Spleen (tissue), 11 donors: ENCODE measurements at regions not wholly inside any gene's neighbourhood (a gene's known extent, or its start where the extent isn't known, plus 50 kb on each side); places are given as distances from the start of the nearest gene placed in this dataset.

ENCODE experiments used
- DNase-seq: peaks from one replicate; pipeline ENCODE4 v3.0.0-alpha.2; 2020
- H3K27ac ChIP-seq, 8 donors: fragments of 200-600 bp; sonication (generic) in 7 of 8; 1 replicate in 4 of 8; 2 replicates in 4 of 8; pipeline versions ENCODE4 v1.5.0 to v1.8.0; 2016 to 2021; ENCODE audit warnings: inconsistent platforms in 4 of 8, mild to moderate bottlenecking in 4 of 8, moderate library complexity in 1 of 8
- H3K27me3 ChIP-seq, 7 donors: fragments of 200-600 bp; sonication (generic) in 6 of 7; replicated peaks in 1 of 7; 1 replicate in 4 of 7; 2 replicates in 3 of 7; pipeline versions ENCODE4 v1.5.0 to v1.8.0; 2016 to 2021; ENCODE audit warnings: inconsistent platforms in 3 of 7, mild to moderate bottlenecking in 1 of 7
- H3K36me3 ChIP-seq, 6 donors: fragments of 200-600 bp; sonication (generic) in 5 of 6; 1 replicate in 4 of 6; 2 replicates in 2 of 6; pipeline versions ENCODE4 v1.5.0 to v1.8.0; 2016 to 2021; ENCODE audit warnings: inconsistent platforms in 2 of 6
- H3K4me1 ChIP-seq, 6 donors: fragments of 200-600 bp; sonication (generic) in 5 of 6; 1 replicate in 3 of 6; 2 replicates in 3 of 6; pipeline versions ENCODE4 v1.5.0 to v1.8.0; 2016 to 2021; ENCODE audit warnings: inconsistent platforms in 3 of 6
- H3K4me3 ChIP-seq, 8 donors: fragments of 200-600 bp; sonication (generic) in 7 of 8; 1 replicate in 4 of 8; 2 replicates in 4 of 8; pipeline versions ENCODE4 v1.5.0 to v1.8.0; 2016 to 2021; ENCODE audit warnings: inconsistent platforms in 4 of 8, mild to moderate bottlenecking in 4 of 8, moderate library complexity in 2 of 8
- H3K9me3 ChIP-seq, 8 donors: fragments of 200-600 bp; sonication (generic) in 7 of 8; 1 replicate in 4 of 8; 2 replicates in 4 of 8; pipeline versions ENCODE4 v1.5.0 to v1.8.0; 2016 to 2021; ENCODE audit warnings: inconsistent platforms in 4 of 8
- POLR2A ChIP-seq, 3 donors: fragments of 450-650 bp; IDR thresholded peaks; one replicate each; pipeline ENCODE4 v1.5.1; 2017; ENCODE audit warnings: antibody characterized with exemption in 3 of 3, mild to moderate bottlenecking in 1 of 3
- POLR2AphosphoS5 ChIP-seq, 3 donors: sonication (generic); formaldehyde crosslinking; IDR thresholded peaks; one replicate each; pipeline ENCODE4 v1.5.1; 2017; ENCODE audit warnings: antibody characterized with exemption in 3 of 3
- WGBS, 5 donors: extraction: QIAGEN DNeasy Blood & Tissue Kit in 3 of 5; methylation state at CpG; one replicate each; pipeline versions ENCODE4 v1.1.5 to v1.1.7; 2013 to 2018; 5-methylcytosine and 5-hydroxymethylcytosine counted together
- intact Hi-C: fragments of 100-400 bp; cut with DNase I; formaldehyde crosslinking; loops from one replicate; pipeline ENCODE4 v1.15.0; 2023; ENCODE audit warnings: low total_unique reads
- TF ChIP-seq, protein P1 (sequence below), 11 experiments: fragments of 200-600 bp in 7 of 11; fragments of 450-650 bp in 4 of 11; sonication (generic) in 4 of 11; IDR thresholded peaks in 8 of 11; conservative IDR thresholded peaks in 3 of 11; 1 replicate in 7 of 11; 2 replicates in 4 of 11; pipeline versions ENCODE4 v1.4.0 to v1.8.0; 2016 to 2021; ENCODE audit warnings: antibody characterized with exemption in 11 of 11, inconsistent platforms in 4 of 11, mild to moderate bottlenecking in 1 of 11
- donor health status: healthy with polysubstance abuse.
- donor health status: DM: no; HTN: no; CAD: no; lungs with moderate emphysema.
- donor health status: DM: no; HTN: no; CAD: no.
- donor health status: Bipolar disorder and iron deficiency.
- donor health status: healthy.
- donor health status: DM: no; HTN: no; CAD: no.
- donor health status: DM: yes; HTN: yes; CAD: no.

DNA sequence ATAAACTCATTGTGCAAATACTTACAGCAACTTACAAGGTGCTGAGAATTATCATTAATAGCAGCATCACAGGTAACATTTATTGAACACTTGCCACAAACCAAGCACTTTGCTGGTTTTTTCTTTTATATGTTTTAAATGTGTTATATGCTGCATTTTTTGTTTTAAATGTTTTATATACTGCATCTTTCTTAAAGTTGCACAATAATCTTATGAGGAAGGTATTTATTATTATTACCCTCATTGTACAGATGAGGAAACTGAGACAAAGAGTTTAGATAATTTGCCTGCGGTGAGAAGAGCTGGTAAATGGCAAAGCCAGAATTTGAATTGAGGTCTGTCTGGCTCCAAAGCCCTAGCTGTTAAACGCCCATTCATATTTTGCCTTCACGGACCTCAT lies 52.2 kb upstream of the RIOK3 start:
- 79 to 96% (median 83%) methylated on average over 3 of the region's 3 CpGs for WGBS, 5 donors
- DNase-seq: no peak
- Histone ChIP-seq H3K9me3 (no peaks in the 10 kb centered on the region), H3K36me3 (peaks cover 0 to 14% (median 0%) of the 10 kb centered on the region in 6 donors), H3K4me3 (no peak overlapping the region), H3K27ac (peak overlapping the region in 7 of 8 donors; percentile 12 to 81 (median 62)), H3K4me1 (peaks cover 0 to 17% (median 10%) of the 10 kb centered on the region in 6 donors), H3K27me3 (no peaks in the 10 kb centered on the region)
- intact Hi-C loops: no loop called here
- no peak for TF ChIP-seq POLR2A (IDR thresholded peaks at IDR 0.05)
- TF ChIP-seq, protein P1, sequence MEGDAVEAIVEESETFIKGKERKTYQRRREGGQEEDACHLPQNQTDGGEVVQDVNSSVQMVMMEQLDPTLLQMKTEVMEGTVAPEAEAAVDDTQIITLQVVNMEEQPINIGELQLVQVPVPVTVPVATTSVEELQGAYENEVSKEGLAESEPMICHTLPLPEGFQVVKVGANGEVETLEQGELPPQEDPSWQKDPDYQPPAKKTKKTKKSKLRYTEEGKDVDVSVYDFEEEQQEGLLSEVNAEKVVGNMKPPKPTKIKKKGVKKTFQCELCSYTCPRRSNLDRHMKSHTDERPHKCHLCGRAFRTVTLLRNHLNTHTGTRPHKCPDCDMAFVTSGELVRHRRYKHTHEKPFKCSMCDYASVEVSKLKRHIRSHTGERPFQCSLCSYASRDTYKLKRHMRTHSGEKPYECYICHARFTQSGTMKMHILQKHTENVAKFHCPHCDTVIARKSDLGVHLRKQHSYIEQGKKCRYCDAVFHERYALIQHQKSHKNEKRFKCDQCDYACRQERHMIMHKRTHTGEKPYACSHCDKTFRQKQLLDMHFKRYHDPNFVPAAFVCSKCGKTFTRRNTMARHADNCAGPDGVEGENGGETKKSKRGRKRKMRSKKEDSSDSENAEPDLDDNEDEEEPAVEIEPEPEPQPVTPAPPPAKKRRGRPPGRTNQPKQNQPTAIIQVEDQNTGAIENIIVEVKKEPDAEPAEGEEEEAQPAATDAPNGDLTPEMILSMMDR (IDR thresholded peaks at IDR 0.05 in 8 of 11, conservative IDR thresholded peaks at IDR 0.05 in 3 of 11): no peak
- TF ChIP-seq POLR2AphosphoS5 (IDR thresholded peaks at IDR 0.05): no peak

DNA sequence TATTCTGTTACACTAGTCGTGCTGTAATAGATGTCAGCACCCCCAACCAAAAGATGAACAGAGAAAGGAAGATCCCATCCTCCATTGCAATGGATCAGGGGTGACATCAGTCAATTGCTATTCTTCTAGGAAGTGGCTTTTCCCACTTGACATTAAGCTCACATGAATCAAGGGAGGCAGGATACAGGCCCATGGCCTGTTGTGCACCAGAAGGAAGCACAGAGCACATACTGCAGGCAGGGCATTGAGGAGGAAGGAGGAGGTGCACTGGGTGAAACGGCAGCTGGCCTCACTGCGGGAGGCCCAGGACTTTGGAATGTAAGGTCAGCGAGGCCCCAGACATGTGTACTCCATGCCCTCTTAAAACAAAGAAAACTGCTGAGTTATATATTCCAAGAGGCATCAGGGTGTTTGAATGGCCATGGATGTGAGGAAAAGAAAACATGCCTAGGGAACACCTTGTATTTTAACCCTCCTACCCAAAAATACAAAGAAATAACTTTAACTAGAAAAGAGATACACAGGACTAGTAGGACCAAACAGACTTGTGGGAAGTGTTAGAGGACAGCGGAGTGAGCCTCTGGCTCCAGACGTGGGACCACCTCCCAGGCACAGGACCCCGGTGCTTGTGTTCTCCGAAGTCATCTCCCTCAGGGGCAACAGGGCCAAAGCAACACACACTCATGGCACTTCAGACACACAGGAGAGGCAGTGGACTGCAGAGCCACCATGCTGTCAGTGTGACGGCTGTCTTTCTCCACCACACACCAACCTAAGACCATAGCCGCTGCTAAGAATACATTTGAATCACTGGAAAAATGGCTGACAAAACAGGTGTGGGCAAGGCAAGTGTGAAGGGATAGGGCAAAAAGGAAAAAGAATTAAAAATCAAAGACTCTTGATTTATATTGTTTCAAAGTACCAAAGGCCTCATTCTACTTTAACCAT lies 51.4 kb upstream of the RIOK3 start:
- intact Hi-C loops: no loop called here
- Histone ChIP-seq H3K27ac (peak overlapping the region in 7 of 8 donors; percentile 41 to 81 (median 65)), H3K27me3 (no peaks in the 10 kb centered on the region)

More for the DNA sequence above, 51.4 kb upstream of the RIOK3 start:
- H3K4me3 ChIP-seq: no peak overlapping the region
- H3K36me3 ChIP-seq: peaks cover 0 to 14% (median 0%) of the 10 kb centered on the region in 6 donors
- WGBS, 5 donors: 72 to 80% (median 76%) methylated on average over 10 of the region's 10 CpGs
- TF ChIP-seq, protein P1 (IDR thresholded peaks at IDR 0.05 in 8 of 11, conservative IDR thresholded peaks at IDR 0.05 in 3 of 11): no peak
- peak; percentile 57 to 93 (median 89) for TF ChIP-seq POLR2AphosphoS5 (IDR thresholded peaks at IDR 0.05)
- TF ChIP-seq POLR2A (IDR thresholded peaks at IDR 0.05): no peak
- no peaks in the 10 kb centered on the region for H3K9me3 ChIP-seq
- H3K4me1 ChIP-seq: peaks cover 0 to 21% (median 11%) of the 10 kb centered on the region in 6 donors
- peak; percentile 80 for DNase-seq
